ENCODE measurements at regions not wholly inside any gene's neighbourhood (a gene's known extent, or its start where the extent isn't known, plus 50 kb on each side); places are given as distances from the start of the nearest gene placed in this dataset.

DNA sequence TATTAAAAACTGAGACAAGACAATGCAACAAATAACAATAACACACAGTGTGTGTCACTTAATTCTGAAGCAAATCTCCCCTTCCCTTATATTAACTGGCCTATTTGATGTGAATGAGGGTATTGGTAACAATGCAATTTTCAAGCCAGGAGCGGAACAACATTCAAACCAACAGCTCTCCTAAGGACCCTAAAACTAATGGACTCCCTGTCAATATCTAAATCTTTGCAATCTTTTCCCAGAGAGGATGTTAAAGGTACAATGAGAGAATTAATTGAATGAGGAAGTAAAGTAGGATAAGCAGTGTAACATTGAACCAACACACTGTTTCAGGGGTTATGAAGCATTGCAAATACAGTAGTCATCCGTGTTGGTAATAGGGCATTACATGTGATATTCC, 311.7 kb downstream of the HTR1A start:
- H3K4me1 Mint-ChIP-seq: no peaks in the 10 kb centered on the region
- H3K27me3 ChIP-seq (ENCODE audit: insufficient read depth, low read length, poor library complexity, severe bottlenecking): no peaks in the 10 kb centered on the region
- no peak for DNase-seq
- no peaks in the 10 kb centered on the region for H3K9me3 ChIP-seq (ENCODE audit: low read length)
- no peaks in the 10 kb centered on the region for H3K27me3 Mint-ChIP-seq
- H3K36me3 Mint-ChIP-seq: no peaks in the 10 kb centered on the region
- H3K4me3 ChIP-seq (ENCODE audit: low read length): no peak overlapping the region
- ChIA-PET POLR2A (no interaction called here), CTCF (no interaction called here)
- H3K27ac ChIP-seq (ENCODE audit: low read depth, low read length): no peak overlapping the region
- peaks cover 0 to 16% (median 3%) of the 10 kb centered on the region in 5 donors for H3K9me3 Mint-ChIP-seq
- no peaks in the 10 kb centered on the region for H3K36me3 ChIP-seq (ENCODE audit: insufficient read depth, low read length)
- H3K4me1 ChIP-seq (ENCODE audit: insufficient read depth, low read length): no peaks in the 10 kb centered on the region
- no peak overlapping the region for H3K27ac Mint-ChIP-seq
- no peak overlapping the region for H3K4me3 Mint-ChIP-seq

DNA sequence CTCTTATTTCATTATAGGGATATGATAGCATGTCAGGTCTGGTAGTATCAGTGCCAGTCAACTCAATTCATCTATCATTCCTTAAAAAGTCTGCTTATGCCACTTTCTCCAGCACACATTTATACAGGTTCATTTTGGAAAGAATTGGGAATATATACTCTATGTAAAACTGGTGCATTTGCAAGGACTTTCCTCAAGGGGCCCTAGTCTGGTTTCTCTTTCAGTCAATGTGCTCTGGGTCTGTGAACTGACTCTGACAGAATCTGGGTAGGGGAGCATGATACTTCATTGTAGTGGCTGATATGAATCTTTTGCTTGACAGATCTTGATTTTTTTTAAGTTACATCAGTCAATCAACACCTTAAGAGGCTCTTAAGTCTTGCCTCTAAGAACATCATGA, 313.9 kb downstream of the HTR1A start:
- Mint-ChIP-seq H3K9me3 (peaks cover 0 to 19% (median 4%) of the 10 kb centered on the region in 5 donors), H3K27ac (no peak overlapping the region), H3K4me3 (no peak overlapping the region), H3K36me3 (no peaks in the 10 kb centered on the region), H3K27me3 (no peaks in the 10 kb centered on the region), H3K4me1 (no peaks in the 10 kb centered on the region)
- no peak for DNase-seq
- CTCF ChIA-PET: no interaction called here
- Histone ChIP-seq H3K27me3 (ENCODE audit: insufficient read depth, low read length, poor library complexity, severe bottlenecking) (no peaks in the 10 kb centered on the region), H3K4me3 (ENCODE audit: low read length) (no peak overlapping the region), H3K9me3 (ENCODE audit: low read length) (no peaks in the 10 kb centered on the region), H3K36me3 (ENCODE audit: insufficient read depth, low read length) (no peaks in the 10 kb centered on the region), H3K27ac (ENCODE audit: low read depth, low read length) (no peak overlapping the region), H3K4me1 (ENCODE audit: insufficient read depth, low read length) (no peaks in the 10 kb centered on the region)
- POLR2A ChIA-PET: no interaction called here

DNA sequence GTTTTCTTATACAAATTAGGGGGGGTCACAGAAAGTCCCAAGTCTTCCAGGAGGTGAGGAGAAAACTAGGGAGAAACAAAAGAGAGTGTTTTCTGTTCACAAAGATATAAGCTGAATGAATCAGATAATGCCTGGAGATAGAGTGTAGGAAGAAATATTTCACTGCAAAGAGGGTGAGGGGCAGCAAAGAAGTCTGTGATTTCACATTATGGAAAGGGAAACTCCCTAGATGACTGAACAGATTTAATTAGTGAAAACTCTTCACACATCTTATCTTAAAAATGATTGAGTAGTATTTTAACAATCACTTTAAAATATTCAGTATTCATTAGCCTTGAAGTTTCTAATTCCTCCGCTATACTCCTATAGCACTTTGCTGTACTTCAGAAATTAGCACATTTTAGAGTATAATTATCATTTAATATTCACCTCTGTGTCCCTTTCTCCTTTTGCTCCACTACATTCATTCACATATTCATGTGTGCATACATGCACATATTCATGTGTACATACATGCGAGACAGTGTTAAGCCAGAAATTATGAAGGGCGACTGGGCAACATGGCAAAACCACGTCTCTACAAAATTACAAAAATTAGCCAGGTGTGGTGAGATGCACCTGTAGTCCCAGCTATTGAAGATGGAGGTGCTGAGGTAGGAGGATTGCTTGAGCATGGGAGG, 332.2 kb downstream of the HTR1A start:
- H3K4me3 ChIP-seq (ENCODE audit: low read length): no peak overlapping the region
- no peak overlapping the region for H3K27ac ChIP-seq (ENCODE audit: low read depth, low read length)
- peaks cover 3 to 11% (median 9%) of the 10 kb centered on the region in 5 donors for H3K9me3 Mint-ChIP-seq
- H3K4me3 Mint-ChIP-seq: no peak overlapping the region
- no peaks in the 10 kb centered on the region for H3K36me3 Mint-ChIP-seq
- no peak overlapping the region for H3K27ac Mint-ChIP-seq
- ChIA-PET CTCF (no interaction called here), POLR2A (no interaction called here)
- no peaks in the 10 kb centered on the region for H3K27me3 Mint-ChIP-seq
- H3K36me3 ChIP-seq (ENCODE audit: insufficient read depth, low read length): no peaks in the 10 kb centered on the region
- no peak for DNase-seq
- no peaks in the 10 kb centered on the region for H3K4me1 ChIP-seq (ENCODE audit: insufficient read depth, low read length)
- no peaks in the 10 kb centered on the region for H3K27me3 ChIP-seq (ENCODE audit: insufficient read depth, low read length, poor library complexity, severe bottlenecking)
- no peaks in the 10 kb centered on the region for H3K4me1 Mint-ChIP-seq
- H3K9me3 ChIP-seq (ENCODE audit: low read length): no peaks in the 10 kb centered on the region

DNA sequence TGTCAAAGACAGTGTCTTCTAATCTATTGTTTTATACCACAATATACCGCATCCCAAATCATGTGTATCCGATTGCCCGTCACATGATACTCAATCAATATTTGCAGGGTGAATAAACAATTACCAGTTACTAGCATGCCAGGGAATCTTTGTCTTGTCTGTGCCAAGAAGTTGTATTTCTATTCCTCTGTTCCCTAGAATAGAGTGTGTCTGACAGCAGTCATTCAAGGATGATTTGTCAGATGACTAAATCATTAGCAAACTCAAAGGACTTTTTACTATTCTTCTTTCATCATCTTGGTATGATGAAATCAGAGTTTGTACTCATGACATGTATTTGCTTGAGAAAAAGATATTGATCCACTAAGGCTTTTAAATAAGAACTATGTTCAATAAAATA, 348.8 kb downstream of the HTR1A start:
- no peak overlapping the region for H3K27ac ChIP-seq (ENCODE audit: low read depth, low read length)
- DNase-seq: no peak
- CTCF ChIA-PET: no interaction called here
- H3K9me3 ChIP-seq (ENCODE audit: low read length): no peaks in the 10 kb centered on the region
- H3K27me3 ChIP-seq (ENCODE audit: insufficient read depth, low read length, poor library complexity, severe bottlenecking): no peaks in the 10 kb centered on the region
- H3K4me3 Mint-ChIP-seq: no peak overlapping the region
- no peak overlapping the region for H3K27ac Mint-ChIP-seq
- H3K4me1 Mint-ChIP-seq: no peaks in the 10 kb centered on the region
- no peaks in the 10 kb centered on the region for H3K27me3 Mint-ChIP-seq
- no peaks in the 10 kb centered on the region for H3K4me1 ChIP-seq (ENCODE audit: insufficient read depth, low read length)
- POLR2A ChIA-PET: no interaction called here
- H3K4me3 ChIP-seq (ENCODE audit: low read length): no peak overlapping the region
- peaks cover 0 to 8% (median 2%) of the 10 kb centered on the region in 5 donors for H3K9me3 Mint-ChIP-seq
- H3K36me3 ChIP-seq (ENCODE audit: insufficient read depth, low read length): no peaks in the 10 kb centered on the region
- no peaks in the 10 kb centered on the region for H3K36me3 Mint-ChIP-seq

DNA sequence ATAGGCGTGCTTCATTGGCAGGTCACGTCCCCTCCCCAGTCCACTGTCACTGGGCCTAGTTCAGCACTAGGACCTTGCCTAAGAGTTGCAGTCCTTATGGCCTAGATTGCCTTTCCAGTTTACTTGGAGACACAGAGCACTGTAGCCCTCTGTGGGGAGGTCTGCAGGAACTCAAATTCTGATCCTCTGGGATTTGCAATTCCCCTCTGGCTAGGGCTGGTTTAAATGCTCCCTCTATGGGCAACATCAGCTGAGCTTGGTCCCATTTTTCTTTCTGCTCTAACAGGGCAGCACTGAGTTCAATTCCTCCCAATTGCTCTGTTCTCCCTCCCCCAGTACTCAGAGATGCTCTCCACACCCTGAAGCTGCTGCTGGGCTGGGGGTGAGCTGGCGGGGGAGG, 358.2 kb downstream of the HTR1A start:
- Mint-ChIP-seq H3K36me3 (no peaks in the 10 kb centered on the region), H3K27me3 (no peaks in the 10 kb centered on the region), H3K4me1 (no peaks in the 10 kb centered on the region), H3K4me3 (no peak overlapping the region), H3K9me3 (peaks cover 7 to 17% (median 14%) of the 10 kb centered on the region in 5 donors), H3K27ac (no peak overlapping the region)
- H3K27ac ChIP-seq (ENCODE audit: low read depth, low read length): no peak overlapping the region
- no peak for DNase-seq
- ChIA-PET CTCF (no interaction called here), POLR2A (no interaction called here)
- no peaks in the 10 kb centered on the region for H3K36me3 ChIP-seq (ENCODE audit: insufficient read depth, low read length)
- no peaks in the 10 kb centered on the region for H3K4me1 ChIP-seq (ENCODE audit: insufficient read depth, low read length)
- H3K27me3 ChIP-seq (ENCODE audit: insufficient read depth, low read length, poor library complexity, severe bottlenecking): no peaks in the 10 kb centered on the region
- no peak overlapping the region for H3K4me3 ChIP-seq (ENCODE audit: low read length)
- no peaks in the 10 kb centered on the region for H3K9me3 ChIP-seq (ENCODE audit: low read length)

DNA sequence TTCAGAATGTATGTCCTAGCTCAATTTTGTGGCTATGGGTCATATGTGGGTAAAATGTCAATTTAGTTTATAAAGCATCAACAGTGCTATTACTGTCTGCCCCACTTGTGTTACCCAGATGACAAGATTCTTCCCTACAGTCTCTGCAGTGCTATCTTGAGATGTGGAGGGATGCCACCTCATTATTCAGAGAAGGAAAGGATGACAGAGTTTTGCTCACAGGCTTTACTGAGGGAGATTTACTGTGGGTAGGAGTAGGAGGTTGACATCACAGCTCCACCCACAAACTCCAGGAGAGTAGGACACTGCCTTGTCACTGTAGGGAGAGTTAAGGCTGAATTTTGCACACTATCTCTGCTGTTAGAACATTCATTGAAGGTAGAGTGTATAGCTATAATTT, 359.3 kb downstream of the HTR1A start:
- Histone ChIP-seq H3K27ac (ENCODE audit: low read depth, low read length) (no peak overlapping the region), H3K36me3 (ENCODE audit: insufficient read depth, low read length) (no peaks in the 10 kb centered on the region), H3K9me3 (ENCODE audit: low read length) (no peaks in the 10 kb centered on the region), H3K4me3 (ENCODE audit: low read length) (no peak overlapping the region), H3K27me3 (ENCODE audit: insufficient read depth, low read length, poor library complexity, severe bottlenecking) (no peaks in the 10 kb centered on the region), H3K4me1 (ENCODE audit: insufficient read depth, low read length) (no peaks in the 10 kb centered on the region)
- peaks cover 7 to 15% (median 14%) of the 10 kb centered on the region in 5 donors for H3K9me3 Mint-ChIP-seq
- no peak for DNase-seq
- ChIA-PET CTCF (no interaction called here), POLR2A (no interaction called here)
- no peak overlapping the region for H3K27ac Mint-ChIP-seq
- no peaks in the 10 kb centered on the region for H3K4me1 Mint-ChIP-seq
- H3K27me3 Mint-ChIP-seq: no peaks in the 10 kb centered on the region
- no peaks in the 10 kb centered on the region for H3K36me3 Mint-ChIP-seq
- no peak overlapping the region for H3K4me3 Mint-ChIP-seq

DNA sequence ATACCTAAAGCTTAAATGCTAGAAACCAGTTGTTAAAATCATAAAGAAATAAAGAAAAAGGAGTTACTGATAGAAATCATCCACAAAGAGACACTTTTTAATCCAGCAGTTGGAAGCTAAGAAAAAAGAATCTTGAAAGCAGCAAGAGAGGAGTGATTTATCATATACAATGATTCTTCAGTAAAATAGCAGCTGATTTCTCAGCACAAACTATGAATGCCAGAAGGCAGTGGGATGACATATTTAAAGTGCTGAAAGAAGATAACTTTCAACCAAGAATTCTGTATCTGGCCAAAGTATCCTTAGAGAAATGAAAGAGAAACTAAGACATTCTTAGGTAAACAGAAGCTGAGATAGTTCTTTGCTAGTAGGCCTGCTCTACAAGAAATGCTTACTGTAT, 366.0 kb downstream of the HTR1A start:
- no peaks in the 10 kb centered on the region for H3K36me3 Mint-ChIP-seq
- no peak overlapping the region for H3K27ac ChIP-seq (ENCODE audit: low read depth, low read length)
- H3K9me3 Mint-ChIP-seq: peaks cover 2 to 18% (median 6%) of the 10 kb centered on the region in 5 donors
- no peaks in the 10 kb centered on the region for H3K9me3 ChIP-seq (ENCODE audit: low read length)
- no peaks in the 10 kb centered on the region for H3K4me1 Mint-ChIP-seq
- H3K27me3 ChIP-seq (ENCODE audit: insufficient read depth, low read length, poor library complexity, severe bottlenecking): no peaks in the 10 kb centered on the region
- no peak overlapping the region for H3K27ac Mint-ChIP-seq
- no peaks in the 10 kb centered on the region for H3K27me3 Mint-ChIP-seq
- no peak for DNase-seq
- H3K4me3 Mint-ChIP-seq: no peak overlapping the region
- no peak overlapping the region for H3K4me3 ChIP-seq (ENCODE audit: low read length)
- CTCF ChIA-PET: no interaction called here
- no peaks in the 10 kb centered on the region for H3K4me1 ChIP-seq (ENCODE audit: insufficient read depth, low read length)
- POLR2A ChIA-PET: no interaction called here
- no peaks in the 10 kb centered on the region for H3K36me3 ChIP-seq (ENCODE audit: insufficient read depth, low read length)

DNA sequence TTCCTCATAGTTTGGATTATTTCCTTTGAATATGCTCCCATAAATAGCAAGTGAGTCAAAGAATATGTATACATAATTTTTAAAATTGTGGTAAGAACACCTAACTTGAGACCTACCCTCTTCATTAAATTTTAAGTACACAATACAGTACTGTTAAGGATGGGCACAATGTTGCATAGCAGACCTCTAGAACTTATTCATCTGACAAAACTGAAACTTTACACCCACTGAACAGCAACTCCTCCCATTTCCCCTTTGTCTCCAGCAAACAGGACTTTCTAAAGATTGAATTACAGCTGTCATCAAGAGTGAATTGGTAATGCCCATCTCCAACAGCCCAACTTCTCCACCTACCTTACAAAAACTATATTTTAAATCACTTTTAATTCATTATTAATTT, 388.9 kb downstream of the HTR1A start:
- ChIA-PET CTCF (no interaction called here), POLR2A (no interaction called here)
- Mint-ChIP-seq H3K9me3 (peaks cover 0 to 15% (median 2%) of the 10 kb centered on the region in 5 donors), H3K27me3 (no peaks in the 10 kb centered on the region), H3K4me1 (no peaks in the 10 kb centered on the region), H3K4me3 (no peak overlapping the region), H3K36me3 (no peaks in the 10 kb centered on the region), H3K27ac (no peak overlapping the region)
- Histone ChIP-seq H3K4me3 (ENCODE audit: low read length) (no peak overlapping the region), H3K27me3 (ENCODE audit: insufficient read depth, low read length, poor library complexity, severe bottlenecking) (no peaks in the 10 kb centered on the region), H3K36me3 (ENCODE audit: insufficient read depth, low read length) (no peaks in the 10 kb centered on the region), H3K9me3 (ENCODE audit: low read length) (no peaks in the 10 kb centered on the region), H3K4me1 (ENCODE audit: insufficient read depth, low read length) (no peaks in the 10 kb centered on the region), H3K27ac (ENCODE audit: low read depth, low read length) (no peak overlapping the region)
- DNase-seq: no peak

DNA sequence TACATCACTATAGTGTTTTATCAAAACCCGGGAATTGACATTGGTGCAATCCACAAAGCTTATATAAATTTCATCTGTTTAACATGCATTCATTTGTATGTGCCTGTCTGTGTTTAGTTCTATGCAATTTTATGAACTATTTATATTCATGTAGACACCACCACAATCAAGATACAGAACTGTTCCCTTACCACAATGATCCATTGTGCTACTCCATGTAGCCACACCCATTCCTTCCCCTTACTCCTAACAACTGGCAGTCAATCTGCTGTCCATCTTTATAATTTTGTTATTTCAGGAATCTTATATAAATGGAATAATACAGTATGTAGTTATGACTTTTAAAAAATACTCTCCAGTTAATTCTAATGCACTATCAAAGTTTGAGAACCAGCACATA, 389.5 kb downstream of the HTR1A start:
- Mint-ChIP-seq H3K4me1 (no peaks in the 10 kb centered on the region), H3K27ac (no peak overlapping the region), H3K36me3 (no peaks in the 10 kb centered on the region), H3K9me3 (peaks cover 0 to 13% (median 2%) of the 10 kb centered on the region in 5 donors), H3K27me3 (no peaks in the 10 kb centered on the region), H3K4me3 (no peak overlapping the region)
- H3K9me3 ChIP-seq (ENCODE audit: low read length): no peaks in the 10 kb centered on the region
- no peaks in the 10 kb centered on the region for H3K4me1 ChIP-seq (ENCODE audit: insufficient read depth, low read length)
- ChIA-PET POLR2A (no interaction called here), CTCF (no interaction called here)
- DNase-seq: no peak
- H3K27ac ChIP-seq (ENCODE audit: low read depth, low read length): no peak overlapping the region
- H3K27me3 ChIP-seq (ENCODE audit: insufficient read depth, low read length, poor library complexity, severe bottlenecking): no peaks in the 10 kb centered on the region
- no peaks in the 10 kb centered on the region for H3K36me3 ChIP-seq (ENCODE audit: insufficient read depth, low read length)
- no peak overlapping the region for H3K4me3 ChIP-seq (ENCODE audit: low read length)

Data from CD8-positive, alpha-beta memory T cell (primary cell).